ENCODE measurements at regions not wholly inside any gene's neighbourhood (a gene's known extent, or its start where the extent isn't known, plus 50 kb on each side); places are given as distances from the start of the nearest gene placed in this dataset.

- Histone ChIP-seq H3K4me3 (no peak overlapping the region), H3K27me3 (replicated peaks; ENCODE audit: insufficient read depth) (no peaks in the 10 kb centered on the region), H3K4me1 (ENCODE audit: control insufficient read depth in 1 of 2, low read depth in 2 of 2) (no peaks in the 10 kb centered on the region), H3K27ac (no peak overlapping the region), H3K36me3 (no peaks in the 10 kb centered on the region), H3K9me3 (no peaks in the 10 kb centered on the region)
- TF ChIP-seq, protein P1, sequence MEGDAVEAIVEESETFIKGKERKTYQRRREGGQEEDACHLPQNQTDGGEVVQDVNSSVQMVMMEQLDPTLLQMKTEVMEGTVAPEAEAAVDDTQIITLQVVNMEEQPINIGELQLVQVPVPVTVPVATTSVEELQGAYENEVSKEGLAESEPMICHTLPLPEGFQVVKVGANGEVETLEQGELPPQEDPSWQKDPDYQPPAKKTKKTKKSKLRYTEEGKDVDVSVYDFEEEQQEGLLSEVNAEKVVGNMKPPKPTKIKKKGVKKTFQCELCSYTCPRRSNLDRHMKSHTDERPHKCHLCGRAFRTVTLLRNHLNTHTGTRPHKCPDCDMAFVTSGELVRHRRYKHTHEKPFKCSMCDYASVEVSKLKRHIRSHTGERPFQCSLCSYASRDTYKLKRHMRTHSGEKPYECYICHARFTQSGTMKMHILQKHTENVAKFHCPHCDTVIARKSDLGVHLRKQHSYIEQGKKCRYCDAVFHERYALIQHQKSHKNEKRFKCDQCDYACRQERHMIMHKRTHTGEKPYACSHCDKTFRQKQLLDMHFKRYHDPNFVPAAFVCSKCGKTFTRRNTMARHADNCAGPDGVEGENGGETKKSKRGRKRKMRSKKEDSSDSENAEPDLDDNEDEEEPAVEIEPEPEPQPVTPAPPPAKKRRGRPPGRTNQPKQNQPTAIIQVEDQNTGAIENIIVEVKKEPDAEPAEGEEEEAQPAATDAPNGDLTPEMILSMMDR (IDR thresholded peaks at IDR 0.05): no peak
- no peak for DNase-seq (ENCODE audit: low spot score)
- no peak for ATAC-seq (ENCODE audit: insufficient number of reproducible peaks, low FRiP score, low read depth)
These were observed 59.3 kb upstream of the TBX3 start for GRCh38 chr12:114743289-114743688.

GRCh38 chr12:114742363-114742762 is 58.4 kb upstream of the TBX3 start:
- no peak for ATAC-seq (ENCODE audit: insufficient number of reproducible peaks, low FRiP score, low read depth)
- no peak for DNase-seq (ENCODE audit: low spot score)
- Histone ChIP-seq H3K4me1 (ENCODE audit: control insufficient read depth in 1 of 2, low read depth in 2 of 2) (no peaks in the 10 kb centered on the region), H3K9me3 (no peaks in the 10 kb centered on the region), H3K36me3 (no peaks in the 10 kb centered on the region), H3K27me3 (replicated peaks; ENCODE audit: insufficient read depth) (no peaks in the 10 kb centered on the region), H3K4me3 (no peak overlapping the region), H3K27ac (no peak overlapping the region)
- TF ChIP-seq, protein P1 (IDR thresholded peaks at IDR 0.05): no peak

GRCh38 chr12:114741940-114742339 is 58.0 kb upstream of the TBX3 start:
- H3K27me3 ChIP-seq (replicated peaks; ENCODE audit: insufficient read depth): no peaks in the 10 kb centered on the region
- no peaks in the 10 kb centered on the region for H3K4me1 ChIP-seq (ENCODE audit: control insufficient read depth in 1 of 2, low read depth in 2 of 2)
- TF ChIP-seq, protein P1 (IDR thresholded peaks at IDR 0.05): no peak
- no peaks in the 10 kb centered on the region for H3K9me3 ChIP-seq
- H3K27ac ChIP-seq: no peak overlapping the region
- ATAC-seq (ENCODE audit: insufficient number of reproducible peaks, low FRiP score, low read depth) (no peak), DNase-seq (ENCODE audit: low spot score) (no peak)
- H3K36me3 ChIP-seq: no peaks in the 10 kb centered on the region
- H3K4me3 ChIP-seq: no peak overlapping the region

GRCh38 chr12:114740448-114740847 is 56.5 kb upstream of the TBX3 start:
- Histone ChIP-seq H3K9me3 (no peaks in the 10 kb centered on the region), H3K27ac (no peak overlapping the region), H3K4me3 (no peak overlapping the region), H3K4me1 (ENCODE audit: control insufficient read depth in 1 of 2, low read depth in 2 of 2) (no peaks in the 10 kb centered on the region), H3K36me3 (no peaks in the 10 kb centered on the region), H3K27me3 (replicated peaks; ENCODE audit: insufficient read depth) (no peaks in the 10 kb centered on the region)
- DNase-seq (ENCODE audit: low spot score) (no peak), ATAC-seq (ENCODE audit: insufficient number of reproducible peaks, low FRiP score, low read depth) (no peak)
- TF ChIP-seq, protein P1 (IDR thresholded peaks at IDR 0.05): no peak

DNA sequence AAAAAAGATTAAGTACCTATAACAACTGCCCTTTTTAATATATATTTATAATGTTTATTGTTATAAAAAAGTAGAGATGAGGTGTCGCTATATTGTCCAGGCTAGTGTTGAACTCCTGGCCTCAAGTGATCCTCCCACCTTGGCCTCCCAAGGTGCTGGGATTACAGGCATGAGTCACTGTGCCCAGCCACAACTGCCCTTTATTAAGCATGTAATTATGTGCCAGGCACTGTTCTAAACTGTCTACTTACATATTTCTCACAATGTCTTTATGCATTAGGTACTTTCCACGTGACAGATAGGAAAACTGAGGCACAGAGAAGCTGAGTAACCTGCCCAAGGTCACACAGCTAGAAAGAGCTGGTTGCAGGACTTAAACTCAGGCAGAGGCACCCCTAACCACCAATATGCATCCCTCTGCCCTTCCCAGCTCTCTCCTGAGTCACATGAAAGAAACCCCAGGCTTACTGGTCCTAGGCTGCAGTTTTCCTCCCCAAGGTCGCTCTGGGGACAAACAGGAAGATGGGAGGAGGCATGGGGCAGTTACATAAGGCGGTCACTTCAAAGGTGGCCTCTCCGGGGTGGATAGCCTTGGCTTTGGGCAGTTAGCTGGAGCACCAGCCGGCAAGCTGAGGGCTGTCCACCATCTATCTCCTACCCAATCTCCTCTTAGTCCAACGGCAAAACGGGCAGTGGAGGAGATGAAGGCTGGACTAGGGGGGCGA is 54.6 kb upstream of the TBX3 start:
- H3K27me3 ChIP-seq (replicated peaks; ENCODE audit: insufficient read depth): no peaks in the 10 kb centered on the region
- TF ChIP-seq, protein P1 (IDR thresholded peaks at IDR 0.05): no peak
- H3K4me3 ChIP-seq: no peak overlapping the region
- ATAC-seq (ENCODE audit: insufficient number of reproducible peaks, low FRiP score, low read depth): no peak
- no peaks in the 10 kb centered on the region for H3K36me3 ChIP-seq
- H3K27ac ChIP-seq: no peak overlapping the region
- H3K4me1 ChIP-seq (ENCODE audit: control insufficient read depth in 1 of 2, low read depth in 2 of 2): no peaks in the 10 kb centered on the region
- no peak for DNase-seq (ENCODE audit: low spot score)
- no peaks in the 10 kb centered on the region for H3K9me3 ChIP-seq

Measured in thoracic aorta (tissue), 2 donors.